GM03348 (cell line): ENCODE measurements at regions not wholly inside any gene's neighbourhood (a gene's known extent, or its start where the extent isn't known, plus 50 kb on each side); places are given as distances from the start of the nearest gene placed in this dataset.

Experiments
- DNase-seq: peaks from one replicate; pipeline ENCODE4 v3.0.0; 2012; ENCODE audit warnings: low spot score

GRCh38 chr2:119049968-119050704, 108.1 kb downstream of the MARCO start:
- no peak for DNase-seq
